HCT116 (cell line): ENCODE measurements at regions not wholly inside any gene's neighbourhood (a gene's known extent, or its start where the extent isn't known, plus 50 kb on each side); places are given as distances from the start of the nearest gene placed in this dataset.

Experiments used
- ATAC-seq: fragments of 200-7000 bp; cut with Tn5 transposase; 2 replicates; pipeline ENCODE4 v1.9.1; 2020; ENCODE audit warnings: mild to moderate bottlenecking, moderate library complexity
- BruUV-seq: library from RNA; stranded (reverse); fragments of 400-500 nt; replicated peaks from 2 replicates; lab custom pipeline; 2021; lab: Mats Ljungman, UMichigan
- CTCF ChIA-PET: fragments of 300-600 bp; sonication (Branson Sonifier 250); formaldehyde crosslinking; loops from one replicate; lab custom pipeline; 2021; ENCODE audit warnings: antibody characterized with exemption; lab: Charles Lee
- POLR2A ChIA-PET: fragments of 300-600, 350-600 bp; sonication (Branson Sonifier 250); formaldehyde crosslinking; loops from one replicate; lab custom pipeline; 2021; ENCODE audit warnings: antibody characterized with exemption; lab: Charles Lee
- RAD21 ChIA-PET, 2 experiments: fragments of 300-600 bp; sonication (Branson Sonifier 250); formaldehyde crosslinking; loops; one replicate each; lab custom pipeline; 2023; ENCODE audit warnings: low total read pairs in 2 of 2; ENCODE audit not compliant: uncharacterized antibody in 2 of 2, unreplicated experiment in 2 of 2, low non-redundant PET in 1 of 2; lab: Charles Lee
- DNase-seq: peaks from one replicate; pipeline ENCODE4 v3.0.0-alpha.2; 2010; ENCODE audit warnings: low read depth, low spot score
- H2AFZ ChIP-seq: fragments of 200-600 bp; shearing (Covaris generic), sonication (generic); 2 replicates; pipeline ENCODE4 v1.6.1; 2017; ENCODE audit warnings: low read depth, mixed run types, mixed read lengths, antibody characterized with exemption, low read length; ENCODE audit not compliant: poor library complexity, severe bottlenecking
- H3K27ac ChIP-seq: 2 replicates; pipeline ENCODE4 v1.5.1; 2012; ENCODE audit warnings: low read depth, low read length
- H3K27me3 ChIP-seq: fragments of 200-600 bp; sonication (generic); 2 replicates; pipeline ENCODE4 v1.6.1; 2016; ENCODE audit warnings: mixed run types, low read length, mixed read lengths; ENCODE audit not compliant: insufficient read depth
- H3K36me3 ChIP-seq, 2 experiments: fragments of 200-500 bp in 1 of 2; fragments of 200-600 bp in 1 of 2; sonication (Bioruptor generic) in 1 of 2; sonication (generic) in 1 of 2; 2 replicates each; pipeline versions ENCODE4 v1.5.1 to v1.6.1; 2014 to 2016; ENCODE audit warnings: low read length in 2 of 2, inconsistent platforms in 1 of 2, mixed read lengths in 1 of 2, mixed run types in 1 of 2; ENCODE audit not compliant: insufficient read depth in 2 of 2, control insufficient read depth in 1 of 2
- H3K4me1 ChIP-seq, 2 experiments: fragments of 200-600 bp in 1 of 2; sonication (generic) in 1 of 2; 2 replicates each; pipeline versions ENCODE4 v1.5.1 to v1.6.1; 2012 to 2017; ENCODE audit warnings: low read length in 2 of 2, inconsistent platforms in 1 of 2, mild to moderate bottlenecking in 1 of 2, mixed read lengths in 1 of 2, mixed run types in 1 of 2, moderate library complexity in 1 of 2; ENCODE audit not compliant: insufficient read depth in 2 of 2, control insufficient read depth in 1 of 2
- H3K4me2 ChIP-seq: fragments of 200-600 bp; sonication (generic); 2 replicates; pipeline ENCODE4 v1.6.1; 2017; ENCODE audit warnings: mixed run types, low read length, mixed read lengths
- H3K4me3 ChIP-seq, 2 experiments: fragments of 200-600 bp in 1 of 2; sonication (generic) in 1 of 2; replicated peaks in 1 of 2; 2 replicates each; pipeline ENCODE4 v1.5.1; 2011 to 2016; ENCODE audit warnings: low read length in 2 of 2, control low read depth in 1 of 2, low read depth in 1 of 2, mild to moderate bottlenecking in 1 of 2, mixed read lengths in 1 of 2, mixed run types in 1 of 2
- H3K79me2 ChIP-seq: fragments of 200-600 bp; sonication (generic); 2 replicates; pipeline ENCODE4 v1.6.1; 2017; ENCODE audit warnings: mild to moderate bottlenecking, mixed run types, low read length, moderate library complexity, mixed read lengths; ENCODE audit not compliant: insufficient read depth
- H3K9ac ChIP-seq: fragments of 200-600 bp; sonication (generic); 2 replicates; pipeline ENCODE4 v1.6.1; 2016; ENCODE audit warnings: low read length, mixed read lengths
- H3K9me2 ChIP-seq: fragments of 200-600 bp; sonication (generic), shearing (Covaris generic); 2 replicates; pipeline ENCODE4 v1.6.1; 2017; ENCODE audit warnings: mixed run types, mild to moderate bottlenecking, moderate library complexity; ENCODE audit not compliant: insufficient read depth
- H3K9me3 ChIP-seq, 2 experiments: fragments of 200-500 bp in 1 of 2; fragments of 200-600 bp in 1 of 2; sonication (Bioruptor generic) in 1 of 2; sonication (generic) in 1 of 2; 2 replicates each; pipeline ENCODE4 v1.6.1; 2014 to 2017; ENCODE audit warnings: low read length in 2 of 2, mixed read lengths in 2 of 2, inconsistent platforms in 1 of 2, low read depth in 1 of 2, mild to moderate bottlenecking in 1 of 2, mixed run types in 1 of 2, moderate library complexity in 1 of 2; ENCODE audit not compliant: control insufficient read depth in 1 of 2, insufficient read depth in 1 of 2
- H4K20me1 ChIP-seq: fragments of 200-600 bp; sonication (generic), shearing (Covaris generic); 2 replicates; pipeline ENCODE4 v1.6.1; 2017; ENCODE audit warnings: mixed run types, mild to moderate bottlenecking, moderate library complexity; ENCODE audit not compliant: insufficient read depth
- CBX3 ChIP-seq: IDR thresholded peaks from 2 replicates; pipeline ENCODE4 v1.6.1; 2012; ENCODE audit warnings: low read depth
- CEBPB ChIP-seq: IDR thresholded peaks from 2 replicates; pipeline ENCODE4 v1.6.1; 2012; ENCODE audit warnings: low read depth
- EGR1 ChIP-seq: IDR thresholded peaks from 2 replicates; pipeline ENCODE4 v1.6.1; 2012; ENCODE audit warnings: low read depth
- ELF1 ChIP-seq: IDR thresholded peaks from 2 replicates; pipeline ENCODE4 v1.6.1; 2012; ENCODE audit warnings: low read depth, borderline replicate concordance
- EZH2 ChIP-seq: fragments of 200-600 bp; sonication (generic); IDR thresholded peaks from 2 replicates; pipeline ENCODE4 v1.6.1; 2017; ENCODE audit warnings: antibody characterized with exemption, mixed run types
- JUND ChIP-seq: IDR thresholded peaks from 2 replicates; pipeline ENCODE4 v1.6.1; 2012
- POLR2AphosphoS5 ChIP-seq: IDR thresholded peaks from 2 replicates; pipeline ENCODE4 v1.6.1; 2011; ENCODE audit warnings: mild to moderate bottlenecking, low read depth, low read length, moderate library complexity
- RAD21 ChIP-seq: IDR thresholded peaks from 2 replicates; pipeline ENCODE4 v1.6.1; 2012; ENCODE audit warnings: low read depth, mild to moderate bottlenecking
- YY1 ChIP-seq: IDR thresholded peaks from 2 replicates; pipeline ENCODE4 v1.6.1; 2011; ENCODE audit warnings: low read length, low read depth, moderate library complexity, mild to moderate bottlenecking; ENCODE audit not compliant: insufficient replicate concordance; ENCODE audit errors: extremely low read depth
- ZFX ChIP-seq: fragments of 450-650 bp; IDR thresholded peaks from 2 replicates; pipeline ENCODE4 v1.6.1; 2017
- intact Hi-C: fragments of 100-400 bp; cut with micrococcal nuclease; formaldehyde crosslinking; loops from 2 replicates; pipeline ENCODE4 v1.10.0; 2022
- TF ChIP-seq, protein P1 (sequence below): IDR thresholded peaks from 2 replicates; pipeline ENCODE4 v1.6.1; 2012; ENCODE audit warnings: low read depth
- TF ChIP-seq, protein P2 (sequence below), 3 experiments: fragments of 200-600 bp in 1 of 3; sonication (generic) in 1 of 3; IDR thresholded peaks in 2 of 3; conservative IDR thresholded peaks in 1 of 3; 2 replicates each; pipeline ENCODE4 v1.5.1; 2012 to 2017; ENCODE audit warnings: low read depth in 2 of 3, low read length in 2 of 3, antibody characterized with exemption in 1 of 3, borderline replicate concordance in 1 of 3, control low read depth in 1 of 3, mild to moderate bottlenecking in 1 of 3, mixed read lengths in 1 of 3, mixed run types in 1 of 3, moderate library complexity in 1 of 3; ENCODE audit not compliant: insufficient read depth in 1 of 3
- TF ChIP-seq, protein P3 (sequence below): IDR thresholded peaks from 2 replicates; pipeline ENCODE4 v1.6.1; 2012

GRCh38 chr6:150753371-150754064 lies 112.0 kb upstream of the MTHFD1L start:
- no peak overlapping the region for H2AFZ ChIP-seq
- no peaks in the 10 kb centered on the region for H3K9me2 ChIP-seq
- intact Hi-C loops, result no loop called here
- no TSS peak for BruUV-seq
- H3K4me2 ChIP-seq, result no peak overlapping the region
- H3K9me3 ChIP-seq, result no peaks in the 10 kb centered on the region
- no peaks in the 10 kb centered on the region for H3K79me2 ChIP-seq
- no peaks in the 10 kb centered on the region; a peak in 1 of 4 replicates for H3K4me1 ChIP-seq
- TF ChIP-seq JUND, result no peak
- TF ChIP-seq YY1, result no peak
- no peak for TF ChIP-seq ELF1
- TF ChIP-seq EZH2, result no peak
- TF ChIP-seq, protein P1, sequence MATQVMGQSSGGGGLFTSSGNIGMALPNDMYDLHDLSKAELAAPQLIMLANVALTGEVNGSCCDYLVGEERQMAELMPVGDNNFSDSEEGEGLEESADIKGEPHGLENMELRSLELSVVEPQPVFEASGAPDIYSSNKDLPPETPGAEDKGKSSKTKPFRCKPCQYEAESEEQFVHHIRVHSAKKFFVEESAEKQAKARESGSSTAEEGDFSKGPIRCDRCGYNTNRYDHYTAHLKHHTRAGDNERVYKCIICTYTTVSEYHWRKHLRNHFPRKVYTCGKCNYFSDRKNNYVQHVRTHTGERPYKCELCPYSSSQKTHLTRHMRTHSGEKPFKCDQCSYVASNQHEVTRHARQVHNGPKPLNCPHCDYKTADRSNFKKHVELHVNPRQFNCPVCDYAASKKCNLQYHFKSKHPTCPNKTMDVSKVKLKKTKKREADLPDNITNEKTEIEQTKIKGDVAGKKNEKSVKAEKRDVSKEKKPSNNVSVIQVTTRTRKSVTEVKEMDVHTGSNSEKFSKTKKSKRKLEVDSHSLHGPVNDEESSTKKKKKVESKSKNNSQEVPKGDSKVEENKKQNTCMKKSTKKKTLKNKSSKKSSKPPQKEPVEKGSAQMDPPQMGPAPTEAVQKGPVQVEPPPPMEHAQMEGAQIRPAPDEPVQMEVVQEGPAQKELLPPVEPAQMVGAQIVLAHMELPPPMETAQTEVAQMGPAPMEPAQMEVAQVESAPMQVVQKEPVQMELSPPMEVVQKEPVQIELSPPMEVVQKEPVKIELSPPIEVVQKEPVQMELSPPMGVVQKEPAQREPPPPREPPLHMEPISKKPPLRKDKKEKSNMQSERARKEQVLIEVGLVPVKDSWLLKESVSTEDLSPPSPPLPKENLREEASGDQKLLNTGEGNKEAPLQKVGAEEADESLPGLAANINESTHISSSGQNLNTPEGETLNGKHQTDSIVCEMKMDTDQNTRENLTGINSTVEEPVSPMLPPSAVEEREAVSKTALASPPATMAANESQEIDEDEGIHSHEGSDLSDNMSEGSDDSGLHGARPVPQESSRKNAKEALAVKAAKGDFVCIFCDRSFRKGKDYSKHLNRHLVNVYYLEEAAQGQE, result no peak
- TF ChIP-seq RAD21, result no peak
- TF ChIP-seq, protein P2, sequence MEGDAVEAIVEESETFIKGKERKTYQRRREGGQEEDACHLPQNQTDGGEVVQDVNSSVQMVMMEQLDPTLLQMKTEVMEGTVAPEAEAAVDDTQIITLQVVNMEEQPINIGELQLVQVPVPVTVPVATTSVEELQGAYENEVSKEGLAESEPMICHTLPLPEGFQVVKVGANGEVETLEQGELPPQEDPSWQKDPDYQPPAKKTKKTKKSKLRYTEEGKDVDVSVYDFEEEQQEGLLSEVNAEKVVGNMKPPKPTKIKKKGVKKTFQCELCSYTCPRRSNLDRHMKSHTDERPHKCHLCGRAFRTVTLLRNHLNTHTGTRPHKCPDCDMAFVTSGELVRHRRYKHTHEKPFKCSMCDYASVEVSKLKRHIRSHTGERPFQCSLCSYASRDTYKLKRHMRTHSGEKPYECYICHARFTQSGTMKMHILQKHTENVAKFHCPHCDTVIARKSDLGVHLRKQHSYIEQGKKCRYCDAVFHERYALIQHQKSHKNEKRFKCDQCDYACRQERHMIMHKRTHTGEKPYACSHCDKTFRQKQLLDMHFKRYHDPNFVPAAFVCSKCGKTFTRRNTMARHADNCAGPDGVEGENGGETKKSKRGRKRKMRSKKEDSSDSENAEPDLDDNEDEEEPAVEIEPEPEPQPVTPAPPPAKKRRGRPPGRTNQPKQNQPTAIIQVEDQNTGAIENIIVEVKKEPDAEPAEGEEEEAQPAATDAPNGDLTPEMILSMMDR (IDR thresholded peaks at IDR 0.05 in 2 of 3, conservative IDR thresholded peaks at IDR 0.05 in 1 of 3; ENCODE audit: borderline replicate concordance in 1 of 3, insufficient read depth in 1 of 3, low read depth in 2 of 3, low read length in 2 of 3), result no peak
- TF ChIP-seq CBX3, result no peak
- no peak for TF ChIP-seq POLR2AphosphoS5
- TF ChIP-seq ZFX, result no peak
- TF ChIP-seq EGR1, result no peak
- TF ChIP-seq CEBPB, result no peak
- TF ChIP-seq, protein P3, sequence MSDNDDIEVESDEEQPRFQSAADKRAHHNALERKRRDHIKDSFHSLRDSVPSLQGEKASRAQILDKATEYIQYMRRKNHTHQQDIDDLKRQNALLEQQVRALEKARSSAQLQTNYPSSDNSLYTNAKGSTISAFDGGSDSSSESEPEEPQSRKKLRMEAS, result no peak
- TF ChIP-seq, all 23 proteins: peak for 0
- no peak for DNase-seq
- ATAC-seq, result no peak
- no peak overlapping the region for H3K27ac ChIP-seq
- no peaks in the 10 kb centered on the region for H3K36me3 ChIP-seq
- no peaks in the 10 kb centered on the region for H4K20me1 ChIP-seq
- H3K27me3 ChIP-seq, result no peaks in the 10 kb centered on the region
- ChIA-PET RAD21 (no interaction called here), POLR2A (no interaction called here), CTCF (no interaction called here)
- H3K4me3 ChIP-seq, result no peak overlapping the region
- H3K9ac ChIP-seq, result no peak overlapping the region
